ENCODE measurements at regions not wholly inside any gene's neighbourhood (a gene's known extent, or its start where the extent isn't known, plus 50 kb on each side); places are given as distances from the start of the nearest gene placed in this dataset.

- in situ Hi-C loops (cut with HindIII; ENCODE audit: low pct_ligation_motif_present, low pct_unique_long_range_greater_than_20kb, low sequenced_read_pairs), result no loop called here
- no peak for DNase-seq
These were observed 95.1 kb upstream of the SLC35G4 start for GRCh38 chr18:11514267-11514666.

GRCh38 chr18:11512096-11513025 is 97.0 kb upstream of the SLC35G4 start:
- peak; percentile 37 for DNase-seq
- in situ Hi-C loops (cut with HindIII; ENCODE audit: low pct_ligation_motif_present, low pct_unique_long_range_greater_than_20kb, low sequenced_read_pairs), result no loop called here

- no peak for DNase-seq
- in situ Hi-C loops (cut with HindIII; ENCODE audit: low pct_ligation_motif_present, low pct_unique_long_range_greater_than_20kb, low sequenced_read_pairs), result no loop called here
These were observed 97.8 kb upstream of the SLC35G4 start for GRCh38 chr18:11511434-11512095.

- in situ Hi-C loops (cut with HindIII; ENCODE audit: low pct_ligation_motif_present, low pct_unique_long_range_greater_than_20kb, low sequenced_read_pairs), result no loop called here
These were observed 102.5 kb upstream of the SLC35G4 start for GRCh38 chr18:11506856-11507255.

GRCh38 chr18:11505993-11506392 is 103.4 kb upstream of the SLC35G4 start:
- in situ Hi-C loops (cut with HindIII; ENCODE audit: low pct_ligation_motif_present, low pct_unique_long_range_greater_than_20kb, low sequenced_read_pairs), result no loop called here
- DNase-seq, result no peak

More at GRCh38 chr18:11506856-11507255, 102.5 kb upstream of the SLC35G4 start:
- no peak for DNase-seq

GRCh38 chr18:11504962-11505361 is 104.4 kb upstream of the SLC35G4 start:
- in situ Hi-C loops (cut with HindIII; ENCODE audit: low pct_ligation_motif_present, low pct_unique_long_range_greater_than_20kb, low sequenced_read_pairs), result no loop called here
- DNase-seq, result no peak

- in situ Hi-C loops (cut with HindIII; ENCODE audit: low pct_ligation_motif_present, low pct_unique_long_range_greater_than_20kb, low sequenced_read_pairs), result no loop called here
- peak; percentile 31 for DNase-seq
These were observed 107.0 kb upstream of the SLC35G4 start for GRCh38 chr18:11502368-11502767.

- in situ Hi-C loops (cut with HindIII; ENCODE audit: low pct_ligation_motif_present, low pct_unique_long_range_greater_than_20kb, low sequenced_read_pairs), result no loop called here
- no peak for DNase-seq
These were observed 108.0 kb upstream of the SLC35G4 start for GRCh38 chr18:11501352-11501751.

GRCh38 chr18:11500153-11501122 is 109.0 kb upstream of the SLC35G4 start:
- in situ Hi-C loops (cut with HindIII; ENCODE audit: low pct_ligation_motif_present, low pct_unique_long_range_greater_than_20kb, low sequenced_read_pairs), result no loop called here
- DNase-seq, result peak; percentile 94

- no peak for DNase-seq
- in situ Hi-C loops (cut with HindIII; ENCODE audit: low pct_ligation_motif_present, low pct_unique_long_range_greater_than_20kb, low sequenced_read_pairs), result no loop called here
These were observed 110.6 kb upstream of the SLC35G4 start for GRCh38 chr18:11498821-11499220.

- in situ Hi-C loops (cut with HindIII; ENCODE audit: low pct_ligation_motif_present, low pct_unique_long_range_greater_than_20kb, low sequenced_read_pairs), result no loop called here
- no peak for DNase-seq
These were observed 111.8 kb upstream of the SLC35G4 start for GRCh38 chr18:11497585-11497984.

GRCh38 chr18:11496526-11497172 is 112.7 kb upstream of the SLC35G4 start:
- in situ Hi-C loops (cut with HindIII; ENCODE audit: low pct_ligation_motif_present, low pct_unique_long_range_greater_than_20kb, low sequenced_read_pairs), result no loop called here

GRCh38 chr18:11495441-11495840 is 114.0 kb upstream of the SLC35G4 start:
- no peak for DNase-seq
- in situ Hi-C loops (cut with HindIII; ENCODE audit: low pct_ligation_motif_present, low pct_unique_long_range_greater_than_20kb, low sequenced_read_pairs), result no loop called here

More at GRCh38 chr18:11496526-11497172, 112.7 kb upstream of the SLC35G4 start:
- DNase-seq, result no peak

- peak; percentile 15 for DNase-seq
- in situ Hi-C loops (cut with HindIII; ENCODE audit: low pct_ligation_motif_present, low pct_unique_long_range_greater_than_20kb, low sequenced_read_pairs), result no loop called here
These were observed 115.3 kb upstream of the SLC35G4 start for GRCh38 chr18:11494107-11494506.

GRCh38 chr18:11489266-11489899 is 120.0 kb upstream of the SLC35G4 start:
- in situ Hi-C loops (cut with HindIII; ENCODE audit: low pct_ligation_motif_present, low pct_unique_long_range_greater_than_20kb, low sequenced_read_pairs), result no loop called here
- no peak for DNase-seq

- in situ Hi-C loops (cut with HindIII; ENCODE audit: low pct_ligation_motif_present, low pct_unique_long_range_greater_than_20kb, low sequenced_read_pairs), result no loop called here
- DNase-seq, result no peak
These were observed 121.2 kb upstream of the SLC35G4 start for GRCh38 chr18:11488175-11488574.

GRCh38 chr18:11487390-11487789 is 122.0 kb upstream of the SLC35G4 start:
- in situ Hi-C loops (cut with HindIII; ENCODE audit: low pct_ligation_motif_present, low pct_unique_long_range_greater_than_20kb, low sequenced_read_pairs), result no loop called here
- no peak for DNase-seq

GRCh38 chr18:11482271-11482670 is 127.1 kb upstream of the SLC35G4 start:
- in situ Hi-C loops (cut with HindIII; ENCODE audit: low pct_ligation_motif_present, low pct_unique_long_range_greater_than_20kb, low sequenced_read_pairs), result no loop called here
- DNase-seq, result no peak
